ENCODE measurements at regions not wholly inside any gene's neighbourhood (a gene's known extent, or its start where the extent isn't known, plus 50 kb on each side); places are given as distances from the start of the nearest gene placed in this dataset.

- Histone ChIP-seq H3K36me3 (ENCODE audit: control insufficient read depth, insufficient read depth, low read length) (no peaks in the 10 kb centered on the region), H3K4me3 (ENCODE audit: low read length) (no peak overlapping the region), H3K27me3 (ENCODE audit: control insufficient read depth, insufficient read depth, low read length) (peaks cover 31% of the 10 kb centered on the region), H3K9me3 (replicated peaks; ENCODE audit: control insufficient read depth, low read depth, low read length) (no peaks in the 10 kb centered on the region), H3K4me1 (ENCODE audit: control insufficient read depth, insufficient read depth, low read length) (no peaks in the 10 kb centered on the region), H3K27ac (ENCODE audit: low read length) (no peak overlapping the region)
- WGBS (ENCODE audit: insufficient coverage): no CpG with 5 or more reads among the region's 6 CpGs
- no peak for DNase-seq
Measured at GRCh38 chr12:113634474-113634873, 162.8 kb upstream of the LHX5 start.

DNA sequence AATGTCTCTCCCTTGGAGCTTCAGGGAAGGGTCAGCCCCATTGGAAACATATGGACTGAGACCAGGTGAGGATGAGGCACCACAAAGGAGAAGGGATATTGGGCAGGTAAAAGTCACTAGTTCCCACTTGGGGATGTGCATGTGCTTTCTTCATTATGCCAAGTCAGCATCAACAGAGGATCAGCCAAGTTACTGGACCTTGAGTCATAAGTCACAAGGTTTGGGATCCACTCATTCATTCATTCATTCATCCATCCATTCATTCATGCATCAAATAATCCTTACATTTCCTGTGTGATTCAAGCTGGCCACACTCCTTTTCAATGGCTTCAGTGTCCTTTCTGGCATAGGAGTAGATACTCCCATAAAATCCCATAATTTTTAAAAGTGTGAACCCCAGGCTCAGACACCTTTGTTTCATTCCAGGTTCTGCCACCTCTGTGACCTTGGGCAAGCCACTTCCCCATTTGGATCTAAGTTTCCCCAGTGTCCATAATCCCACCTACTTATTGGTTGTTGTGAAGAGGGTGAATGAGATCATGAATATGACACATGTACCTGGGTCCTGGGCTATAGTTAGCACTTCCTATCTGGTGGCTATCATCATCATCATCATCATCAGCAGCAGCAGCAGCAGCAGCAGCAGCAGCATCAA lies 162.1 kb upstream of the LHX5 start:
- Histone ChIP-seq H3K4me3 (ENCODE audit: low read length) (no peak overlapping the region), H3K27me3 (ENCODE audit: control insufficient read depth, insufficient read depth, low read length) (peaks cover 24% of the 10 kb centered on the region), H3K36me3 (ENCODE audit: control insufficient read depth, insufficient read depth, low read length) (no peaks in the 10 kb centered on the region), H3K9me3 (replicated peaks; ENCODE audit: control insufficient read depth, low read depth, low read length) (no peaks in the 10 kb centered on the region), H3K27ac (ENCODE audit: low read length) (no peak overlapping the region), H3K4me1 (ENCODE audit: control insufficient read depth, insufficient read depth, low read length) (no peaks in the 10 kb centered on the region)
- no peak for DNase-seq

DNA sequence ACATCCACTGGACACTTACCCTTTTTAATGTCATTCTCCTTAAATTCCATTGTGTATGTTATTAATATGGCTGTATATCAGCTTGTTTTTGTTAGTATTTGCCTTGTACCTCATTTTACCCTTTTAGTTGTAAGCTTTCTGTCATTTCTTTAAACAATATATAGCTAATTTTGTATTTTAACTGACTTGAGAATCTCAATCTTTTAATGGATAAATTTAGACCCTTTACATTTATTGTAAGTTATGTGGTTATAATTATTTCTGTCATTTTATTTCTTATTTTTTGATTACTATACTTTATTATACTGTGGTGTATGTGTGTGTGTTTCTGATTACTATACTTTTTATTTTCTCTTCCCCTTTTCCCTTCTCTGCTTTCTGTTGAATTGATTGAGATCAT lies 159.0 kb upstream of the LHX5 start:
- H3K4me1 ChIP-seq (ENCODE audit: control insufficient read depth, insufficient read depth, low read length): no peaks in the 10 kb centered on the region
- H3K27ac ChIP-seq (ENCODE audit: low read length): no peak overlapping the region
- no peak for DNase-seq
- H3K27me3 ChIP-seq (ENCODE audit: control insufficient read depth, insufficient read depth, low read length): peaks cover 6% of the 10 kb centered on the region
- peaks cover 2% of the 10 kb centered on the region for H3K9me3 ChIP-seq (replicated peaks; ENCODE audit: control insufficient read depth, low read depth, low read length)
- no peak overlapping the region for H3K4me3 ChIP-seq (ENCODE audit: low read length)
- H3K36me3 ChIP-seq (ENCODE audit: control insufficient read depth, insufficient read depth, low read length): no peaks in the 10 kb centered on the region

DNA sequence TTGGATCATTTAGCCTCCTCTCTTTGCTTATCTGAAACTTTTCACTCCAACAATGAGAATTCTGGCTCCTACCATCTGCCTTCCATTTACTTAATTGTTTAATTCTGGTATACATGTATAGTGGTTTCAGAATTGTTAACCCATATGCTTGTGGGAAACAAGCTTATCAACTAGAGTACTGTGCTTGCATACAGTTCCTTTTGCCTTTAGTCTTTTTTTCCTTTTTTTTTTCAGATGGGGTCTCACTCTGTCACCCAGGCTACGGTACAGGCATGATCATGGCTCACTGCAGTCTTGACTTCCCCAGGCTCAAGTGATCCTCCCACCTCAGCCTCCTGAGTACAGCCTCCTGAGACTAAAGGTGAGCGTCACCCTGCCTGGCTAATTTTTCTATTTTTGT lies 153.8 kb upstream of the LHX5 start:
- H3K4me3 ChIP-seq (ENCODE audit: low read length): no peak overlapping the region
- H3K36me3 ChIP-seq (ENCODE audit: control insufficient read depth, insufficient read depth, low read length): no peaks in the 10 kb centered on the region
- no peak overlapping the region for H3K27ac ChIP-seq (ENCODE audit: low read length)
- DNase-seq: no peak
- peaks cover 7% of the 10 kb centered on the region for H3K9me3 ChIP-seq (replicated peaks; ENCODE audit: control insufficient read depth, low read depth, low read length)
- 67% methylated on average over 1 of the region's 2 CpGs for WGBS (ENCODE audit: insufficient coverage)
- H3K27me3 ChIP-seq (ENCODE audit: control insufficient read depth, insufficient read depth, low read length): peaks cover 8% of the 10 kb centered on the region
- H3K4me1 ChIP-seq (ENCODE audit: control insufficient read depth, insufficient read depth, low read length): no peaks in the 10 kb centered on the region

- 90% methylated on average over 2 of the region's 10 CpGs for WGBS (ENCODE audit: insufficient coverage)
- H3K27me3 ChIP-seq (ENCODE audit: control insufficient read depth, insufficient read depth, low read length): peaks cover 10% of the 10 kb centered on the region
- H3K27ac ChIP-seq (ENCODE audit: low read length): no peak overlapping the region
- no peaks in the 10 kb centered on the region for H3K4me1 ChIP-seq (ENCODE audit: control insufficient read depth, insufficient read depth, low read length)
- no peak overlapping the region for H3K4me3 ChIP-seq (ENCODE audit: low read length)
- peaks cover 7% of the 10 kb centered on the region for H3K9me3 ChIP-seq (replicated peaks; ENCODE audit: control insufficient read depth, low read depth, low read length)
- no peak for DNase-seq
- H3K36me3 ChIP-seq (ENCODE audit: control insufficient read depth, insufficient read depth, low read length): no peaks in the 10 kb centered on the region
Measured at GRCh38 chr12:113622410-113622809, 150.7 kb upstream of the LHX5 start.

DNA sequence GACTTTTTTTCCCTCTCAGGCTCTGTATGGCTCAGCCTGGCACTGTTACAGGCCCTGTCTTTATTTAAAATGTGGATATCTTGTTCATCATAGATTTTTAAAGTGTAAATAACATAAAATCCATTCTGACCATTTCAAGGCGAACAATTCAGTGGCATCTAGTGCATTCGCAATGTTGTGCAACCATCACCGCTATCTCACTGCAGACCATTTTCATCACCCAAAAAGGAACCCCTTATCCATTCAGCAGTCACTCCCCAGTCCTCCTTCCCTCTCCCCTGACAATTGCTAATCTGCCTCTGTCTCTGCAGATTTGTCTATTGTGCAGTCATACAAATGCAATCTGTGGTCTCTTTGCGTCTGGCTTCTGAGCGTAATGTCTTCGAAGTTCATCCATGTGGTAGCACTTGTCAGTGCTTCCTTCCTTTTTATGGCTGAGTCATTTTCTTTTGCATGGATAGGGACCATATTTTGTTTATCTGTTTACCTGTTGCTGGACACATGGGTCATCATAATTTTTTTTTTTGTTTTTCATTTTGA lies 148.8 kb upstream of the LHX5 start:
- Histone ChIP-seq H3K4me1 (ENCODE audit: control insufficient read depth, insufficient read depth, low read length) (no peaks in the 10 kb centered on the region), H3K36me3 (ENCODE audit: control insufficient read depth, insufficient read depth, low read length) (no peaks in the 10 kb centered on the region), H3K9me3 (replicated peaks; ENCODE audit: control insufficient read depth, low read depth, low read length) (peaks cover 5% of the 10 kb centered on the region), H3K27ac (ENCODE audit: low read length) (no peak overlapping the region), H3K27me3 (ENCODE audit: control insufficient read depth, insufficient read depth, low read length) (peaks cover 12% of the 10 kb centered on the region), H3K4me3 (ENCODE audit: low read length) (no peak overlapping the region)
- WGBS (ENCODE audit: insufficient coverage): 63% methylated on average over 3 of the region's 6 CpGs
- DNase-seq: no peak

- no peaks in the 10 kb centered on the region for H3K36me3 ChIP-seq (ENCODE audit: control insufficient read depth, insufficient read depth, low read length)
- 14% methylated on average over 2 of the region's 5 CpGs for WGBS (ENCODE audit: insufficient coverage)
Measured at GRCh38 chr12:113619202-113619601, 147.5 kb upstream of the LHX5 start.

GRCh38 chr12:113613414-113613813 lies 141.7 kb upstream of the LHX5 start:
- H3K9me3 ChIP-seq (replicated peaks; ENCODE audit: control insufficient read depth, low read depth, low read length): no peaks in the 10 kb centered on the region
- no peaks in the 10 kb centered on the region for H3K4me1 ChIP-seq (ENCODE audit: control insufficient read depth, insufficient read depth, low read length)
- H3K36me3 ChIP-seq (ENCODE audit: control insufficient read depth, insufficient read depth, low read length): no peaks in the 10 kb centered on the region
- no peak overlapping the region for H3K27ac ChIP-seq (ENCODE audit: low read length)
- no CpG with 5 or more reads among the region's 2 CpGs for whole genome bisulfite sequencing (ENCODE audit: insufficient coverage)
- H3K4me3 ChIP-seq (ENCODE audit: low read length): no peak overlapping the region
- H3K27me3 ChIP-seq (ENCODE audit: control insufficient read depth, insufficient read depth, low read length): peaks cover 44% of the 10 kb centered on the region
- DNase-seq: no peak

More at GRCh38 chr12:113619202-113619601, 147.5 kb upstream of the LHX5 start:
- H3K27ac ChIP-seq (ENCODE audit: low read length): no peak overlapping the region
- peaks cover 14% of the 10 kb centered on the region for H3K27me3 ChIP-seq (ENCODE audit: control insufficient read depth, insufficient read depth, low read length)
- no peaks in the 10 kb centered on the region for H3K9me3 ChIP-seq (replicated peaks; ENCODE audit: control insufficient read depth, low read depth, low read length)
- no peaks in the 10 kb centered on the region for H3K4me1 ChIP-seq (ENCODE audit: control insufficient read depth, insufficient read depth, low read length)
- DNase-seq: no peak
- no peak overlapping the region for H3K4me3 ChIP-seq (ENCODE audit: low read length)

DNA sequence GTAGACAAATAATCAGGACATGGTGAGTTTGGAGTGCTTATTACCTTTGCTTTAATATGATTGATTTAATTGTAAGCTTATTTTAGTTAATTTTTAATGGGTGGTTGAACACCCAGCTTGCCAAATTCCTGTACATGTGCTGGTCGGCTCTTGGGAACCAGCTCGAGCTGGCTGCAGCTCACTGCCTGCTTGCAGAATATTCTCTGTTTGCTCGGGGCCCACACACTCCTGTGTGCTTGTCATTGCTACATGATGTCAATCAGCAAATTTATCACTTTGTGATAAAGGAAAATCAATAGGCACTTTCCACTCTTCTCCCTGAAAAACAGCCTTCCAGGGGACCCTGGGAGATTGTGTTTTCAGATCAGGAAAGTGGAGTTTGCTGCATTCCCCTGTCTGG lies 141.1 kb upstream of the LHX5 start:
- no peak overlapping the region for H3K27ac ChIP-seq (ENCODE audit: low read length)
- DNase-seq: no peak
- no peak overlapping the region for H3K4me3 ChIP-seq (ENCODE audit: low read length)
- H3K9me3 ChIP-seq (replicated peaks; ENCODE audit: control insufficient read depth, low read depth, low read length): no peaks in the 10 kb centered on the region
- no peaks in the 10 kb centered on the region for H3K4me1 ChIP-seq (ENCODE audit: control insufficient read depth, insufficient read depth, low read length)
- 80% methylated on average over 1 of the region's 3 CpGs for WGBS (ENCODE audit: insufficient coverage)
- peaks cover 44% of the 10 kb centered on the region for H3K27me3 ChIP-seq (ENCODE audit: control insufficient read depth, insufficient read depth, low read length)
- H3K36me3 ChIP-seq (ENCODE audit: control insufficient read depth, insufficient read depth, low read length): no peaks in the 10 kb centered on the region

GRCh38 chr12:113612076-113612728 lies 140.5 kb upstream of the LHX5 start:
- no peak for DNase-seq
- no peak overlapping the region for H3K4me3 ChIP-seq (ENCODE audit: low read length)
- H3K27ac ChIP-seq (ENCODE audit: low read length): no peak overlapping the region
- 26% methylated on average over 10 of the region's 16 CpGs for WGBS (ENCODE audit: insufficient coverage)
- H3K36me3 ChIP-seq (ENCODE audit: control insufficient read depth, insufficient read depth, low read length): no peaks in the 10 kb centered on the region
- H3K27me3 ChIP-seq (ENCODE audit: control insufficient read depth, insufficient read depth, low read length): peaks cover 42% of the 10 kb centered on the region
- H3K9me3 ChIP-seq (replicated peaks; ENCODE audit: control insufficient read depth, low read depth, low read length): no peaks in the 10 kb centered on the region
- no peaks in the 10 kb centered on the region for H3K4me1 ChIP-seq (ENCODE audit: control insufficient read depth, insufficient read depth, low read length)
